CD4-positive, alpha-beta T cell treated with Interleukin-4 for 4 hours (primary cell): ENCODE measurements at regions not wholly inside any gene's neighbourhood (a gene's known extent, or its start where the extent isn't known, plus 50 kb on each side); places are given as distances from the start of the nearest gene placed in this dataset.
"Not testable (repeated sequence)": the region's sequence is repeated elsewhere in the genome, so short reads cannot be mapped to it uniquely, and the experiment has no call there.

Source experiments
- DNase-seq: peaks from one replicate; pipeline ENCODE4 v3.0.0-alpha.2; 2020

GRCh38 chr22:45061332-45061731, 51.5 kb upstream of the PHF21B start:
- DNase-seq = no peak

GRCh38 chr22:45064313-45065278, 54.8 kb upstream of the PHF21B start:
- no peak for DNase-seq

GRCh38 chr22:45065726-45066125, 55.9 kb upstream of the PHF21B start:
- DNase-seq = no peak

- DNase-seq = no peak
These were observed 57.9 kb upstream of the PHF21B start for GRCh38 chr22:45067731-45068130.

GRCh38 chr22:45069925-45070324, 60.1 kb upstream of the PHF21B start:
- no peak for DNase-seq

GRCh38 chr22:45071618-45072017, 61.8 kb upstream of the PHF21B start:
- DNase-seq = no peak

GRCh38 chr22:45072322-45072903, 62.6 kb upstream of the PHF21B start:
- DNase-seq = no peak

- DNase-seq = no peak
These were observed 63.3 kb upstream of the PHF21B start for GRCh38 chr22:45073064-45073463.

GRCh38 chr22:45077286-45077685, 67.5 kb upstream of the PHF21B start:
- DNase-seq = no peak

GRCh38 chr22:45077826-45078334, 68.1 kb upstream of the PHF21B start:
- DNase-seq = no peak

- no peak for DNase-seq
These were observed 73.0 kb upstream of the PHF21B start for GRCh38 chr22:45082795-45083194.

- no peak for DNase-seq
These were observed 74.0 kb upstream of the PHF21B start for GRCh38 chr22:45083659-45084305.

GRCh38 chr22:45084400-45084920, 74.7 kb upstream of the PHF21B start:
- no peak for DNase-seq

GRCh38 chr22:45087802-45088201, 75.9 kb upstream of the NUP50 start:
- no peak for DNase-seq

- DNase-seq = no peak
These were observed 75.1 kb upstream of the NUP50 start for GRCh38 chr22:45088576-45088975.

GRCh38 chr22:45090497-45090910, 73.2 kb upstream of the NUP50 start:
- no peak for DNase-seq

GRCh38 chr22:45091254-45091854, 72.4 kb upstream of the NUP50 start:
- no peak for DNase-seq

GRCh38 chr22:45091875-45092274, 71.8 kb upstream of the NUP50 start:
- not testable (repeated sequence) for DNase-seq

- DNase-seq = no peak
These were observed 71.1 kb upstream of the NUP50 start for GRCh38 chr22:45092644-45093043.

GRCh38 chr22:45093609-45094008, 70.1 kb upstream of the NUP50 start:
- DNase-seq = no peak

GRCh38 chr22:45094081-45094720, 69.5 kb upstream of the NUP50 start:
- no peak for DNase-seq

- no peak for DNase-seq
These were observed 68.9 kb upstream of the NUP50 start for GRCh38 chr22:45094825-45095224.
